H1 (cell line): ENCODE measurements at regions not wholly inside any gene's neighbourhood (a gene's known extent, or its start where the extent isn't known, plus 50 kb on each side); places are given as distances from the start of the nearest gene placed in this dataset.

ENCODE experiments used
- FOSL1 ChIP-seq: IDR thresholded peaks from 2 replicates; pipeline ENCODE4 v1.6.1; 2011; ENCODE audit warnings: mild to moderate bottlenecking, low read depth, low read length, moderate library complexity; ENCODE audit not compliant: insufficient read depth
- TF ChIP-seq, protein P1 (sequence below), 3 experiments: IDR thresholded peaks; 1 replicate in 2 of 3; 2 replicates in 1 of 3; pipeline versions ENCODE4 v1.5.1 to v1.6.1; 2011; ENCODE audit warnings: low read length in 3 of 3, mild to moderate bottlenecking in 3 of 3, inconsistent platforms in 2 of 3, low read depth in 1 of 3, moderate library complexity in 1 of 3; ENCODE audit not compliant: insufficient read depth in 1 of 3; ENCODE audit errors: control extremely low read depth in 1 of 3

DNA sequence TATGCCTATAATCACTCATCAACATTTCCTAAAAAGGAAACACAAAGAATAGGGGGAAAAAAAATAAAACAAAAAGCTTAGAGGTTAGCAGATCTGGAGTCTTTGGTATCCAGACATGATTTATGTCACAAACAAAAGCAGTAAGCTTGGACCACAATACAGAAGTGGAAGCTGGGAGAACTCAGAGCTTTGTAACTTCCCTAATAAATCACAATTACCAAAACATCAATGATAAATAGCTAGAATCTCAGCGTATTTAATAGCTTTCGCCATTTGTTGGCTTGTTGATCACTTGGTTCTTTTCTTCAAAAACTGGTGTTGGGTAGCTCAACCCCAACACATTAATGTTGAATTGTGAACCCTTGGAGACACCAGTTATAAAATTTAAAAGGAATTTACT, 392.5 kb downstream of the IRS1 start:
- no peak for TF ChIP-seq FOSL1
- TF ChIP-seq, protein P1, sequence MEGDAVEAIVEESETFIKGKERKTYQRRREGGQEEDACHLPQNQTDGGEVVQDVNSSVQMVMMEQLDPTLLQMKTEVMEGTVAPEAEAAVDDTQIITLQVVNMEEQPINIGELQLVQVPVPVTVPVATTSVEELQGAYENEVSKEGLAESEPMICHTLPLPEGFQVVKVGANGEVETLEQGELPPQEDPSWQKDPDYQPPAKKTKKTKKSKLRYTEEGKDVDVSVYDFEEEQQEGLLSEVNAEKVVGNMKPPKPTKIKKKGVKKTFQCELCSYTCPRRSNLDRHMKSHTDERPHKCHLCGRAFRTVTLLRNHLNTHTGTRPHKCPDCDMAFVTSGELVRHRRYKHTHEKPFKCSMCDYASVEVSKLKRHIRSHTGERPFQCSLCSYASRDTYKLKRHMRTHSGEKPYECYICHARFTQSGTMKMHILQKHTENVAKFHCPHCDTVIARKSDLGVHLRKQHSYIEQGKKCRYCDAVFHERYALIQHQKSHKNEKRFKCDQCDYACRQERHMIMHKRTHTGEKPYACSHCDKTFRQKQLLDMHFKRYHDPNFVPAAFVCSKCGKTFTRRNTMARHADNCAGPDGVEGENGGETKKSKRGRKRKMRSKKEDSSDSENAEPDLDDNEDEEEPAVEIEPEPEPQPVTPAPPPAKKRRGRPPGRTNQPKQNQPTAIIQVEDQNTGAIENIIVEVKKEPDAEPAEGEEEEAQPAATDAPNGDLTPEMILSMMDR (IDR thresholded peaks at IDR 0.05; ENCODE audit: control extremely low read depth in 1 of 3, insufficient read depth in 1 of 3, low read depth in 1 of 3, low read length in 3 of 3), result no peak
